ENCODE measurements at regions not wholly inside any gene's neighbourhood (a gene's known extent, or its start where the extent isn't known, plus 50 kb on each side); places are given as distances from the start of the nearest gene placed in this dataset.

- no peak for DNase-seq
Measured at GRCh38 chr7:52980129-52980528, 55.3 kb upstream of the POM121L12 start.

GRCh38 chr7:52973126-52973525 is 62.3 kb upstream of the POM121L12 start:
- no peak for DNase-seq

- DNase-seq: no peak
Measured at GRCh38 chr7:52962402-52963076, 72.9 kb upstream of the POM121L12 start.

GRCh38 chr7:52961084-52961483 is 74.3 kb upstream of the POM121L12 start:
- no peak for DNase-seq

- no peak for DNase-seq
Measured at GRCh38 chr7:52959878-52960660, 75.4 kb upstream of the POM121L12 start.

- no peak for DNase-seq
Measured at GRCh38 chr7:52959336-52959735, 76.1 kb upstream of the POM121L12 start.

- no peak for DNase-seq
Measured at GRCh38 chr7:52958621-52959140, 76.8 kb upstream of the POM121L12 start.

GRCh38 chr7:52956379-52956915 is 79.0 kb upstream of the POM121L12 start:
- no peak for DNase-seq

GRCh38 chr7:52955522-52955921 is 79.9 kb upstream of the POM121L12 start:
- no peak for DNase-seq

- DNase-seq: no peak
Measured at GRCh38 chr7:52944921-52945320, 90.5 kb upstream of the POM121L12 start.

- DNase-seq: no peak
Measured at GRCh38 chr7:52940481-52940880, 95.0 kb upstream of the POM121L12 start.

- no peak for DNase-seq
Measured at GRCh38 chr7:52938455-52939133, 96.8 kb upstream of the POM121L12 start.

GRCh38 chr7:52936750-52937149 is 98.7 kb upstream of the POM121L12 start:
- no peak for DNase-seq

- no peak for DNase-seq
Measured at GRCh38 chr7:52928591-52928990, 106.8 kb upstream of the POM121L12 start.

- no peak for DNase-seq
Measured at GRCh38 chr7:52925332-52925731, 110.1 kb upstream of the POM121L12 start.

- DNase-seq: no peak
Measured at GRCh38 chr7:52920977-52921376, 114.5 kb upstream of the POM121L12 start.

GRCh38 chr7:52917982-52918578 is 117.4 kb upstream of the POM121L12 start:
- no peak for DNase-seq

GRCh38 chr7:52911795-52912194 is 123.6 kb upstream of the POM121L12 start:
- DNase-seq: no peak

- no peak for DNase-seq
Measured at GRCh38 chr7:52911326-52911725, 124.1 kb upstream of the POM121L12 start.

- no peak for DNase-seq
Measured at GRCh38 chr7:52909935-52910334, 125.5 kb upstream of the POM121L12 start.

GRCh38 chr7:52909131-52909530 is 126.3 kb upstream of the POM121L12 start:
- no peak for DNase-seq

GRCh38 chr7:52897713-52898112 is 137.7 kb upstream of the POM121L12 start:
- no peak for DNase-seq

- no peak for DNase-seq
Measured at GRCh38 chr7:52897288-52897687, 138.1 kb upstream of the POM121L12 start.

Data from CD4-positive, alpha-beta T cell treated with Interferon alpha-2 for 1 hour (primary cell).